ENCODE measurements at regions not wholly inside any gene's neighbourhood (a gene's known extent, or its start where the extent isn't known, plus 50 kb on each side); places are given as distances from the start of the nearest gene placed in this dataset.

DNA sequence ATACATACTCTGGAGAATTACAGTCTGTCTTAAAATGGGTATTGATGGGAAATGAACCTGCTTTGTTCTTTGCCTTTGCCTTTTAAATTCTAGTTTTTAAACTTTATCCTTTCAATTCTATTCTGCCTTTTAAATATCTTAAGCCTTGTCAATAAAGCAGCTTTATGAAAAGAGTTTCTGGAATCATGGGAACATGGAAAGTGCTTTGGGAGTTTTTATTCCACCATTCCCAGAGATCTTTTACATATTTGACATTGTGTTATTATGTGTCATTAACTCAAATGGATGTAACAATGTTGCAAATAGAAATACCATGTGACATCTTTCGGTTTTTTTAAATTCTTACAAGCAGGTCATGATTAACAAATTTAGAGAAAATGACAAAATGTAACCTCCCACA lies 555.7 kb upstream of the ANO3 start:
- ATAC-seq (no peak), DNase-seq (ENCODE audit: low spot score) (no peak)
- ChIA-PET CTCF (no interaction called here), POLR2A (no interaction called here)
- Mint-ChIP-seq H3K9me3 (no peaks in the 10 kb centered on the region), H3K27me3 (ENCODE audit: low read depth) (no peaks in the 10 kb centered on the region), H3K4me1 (peaks cover 9% of the 10 kb centered on the region), H3K4me3 (no peak overlapping the region), H3K27ac (no peak overlapping the region), H3K36me3 (no peaks in the 10 kb centered on the region)
- TF ChIP-seq, protein P1, sequence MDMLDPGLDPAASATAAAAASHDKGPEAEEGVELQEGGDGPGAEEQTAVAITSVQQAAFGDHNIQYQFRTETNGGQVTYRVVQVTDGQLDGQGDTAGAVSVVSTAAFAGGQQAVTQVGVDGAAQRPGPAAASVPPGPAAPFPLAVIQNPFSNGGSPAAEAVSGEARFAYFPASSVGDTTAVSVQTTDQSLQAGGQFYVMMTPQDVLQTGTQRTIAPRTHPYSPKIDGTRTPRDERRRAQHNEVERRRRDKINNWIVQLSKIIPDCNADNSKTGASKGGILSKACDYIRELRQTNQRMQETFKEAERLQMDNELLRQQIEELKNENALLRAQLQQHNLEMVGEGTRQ (CRISPR knock-in tag; IDR thresholded peaks at IDR 0.05) = no peak
- no peak for TF ChIP-seq RORB (CRISPR knock-in tag; IDR thresholded peaks at IDR 0.05)
- TF ChIP-seq JUN (CRISPR knock-in tag; IDR thresholded peaks at IDR 0.05) = no peak
- TF ChIP-seq, protein P2, sequence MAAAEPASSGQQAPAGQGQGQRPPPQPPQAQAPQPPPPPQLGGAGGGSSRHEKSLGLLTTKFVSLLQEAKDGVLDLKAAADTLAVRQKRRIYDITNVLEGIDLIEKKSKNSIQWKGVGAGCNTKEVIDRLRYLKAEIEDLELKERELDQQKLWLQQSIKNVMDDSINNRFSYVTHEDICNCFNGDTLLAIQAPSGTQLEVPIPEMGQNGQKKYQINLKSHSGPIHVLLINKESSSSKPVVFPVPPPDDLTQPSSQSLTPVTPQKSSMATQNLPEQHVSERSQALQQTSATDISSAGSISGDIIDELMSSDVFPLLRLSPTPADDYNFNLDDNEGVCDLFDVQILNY (CRISPR knock-in tag; IDR thresholded peaks at IDR 0.05) = no peak
- TF ChIP-seq SMAD3 (CRISPR knock-in tag; IDR thresholded peaks at IDR 0.05; ENCODE audit: borderline replicate concordance) = no peak
- TF ChIP-seq AR (CRISPR knock-in tag; IDR thresholded peaks at IDR 0.05) = no peak
- no peak for TF ChIP-seq PRRX2 (CRISPR knock-in tag; IDR thresholded peaks at IDR 0.05)
- no peak for TF ChIP-seq ZNF512 (CRISPR knock-in tag; IDR thresholded peaks at IDR 0.05; ENCODE audit: borderline replicate concordance)
- TF ChIP-seq ATF1 (CRISPR knock-in tag; IDR thresholded peaks at IDR 0.05) = no peak
- no peak for TF ChIP-seq ZNF423 (CRISPR knock-in tag; IDR thresholded peaks at IDR 0.05)
- no peak for TF ChIP-seq ZNF219 (CRISPR knock-in tag; IDR thresholded peaks at IDR 0.05; ENCODE audit: borderline replicate concordance)

GRCh38 chr11:25777343-25777742 lies 554.6 kb upstream of the ANO3 start:
- POLR2A ChIA-PET = no interaction called here
- Mint-ChIP-seq H3K27me3 (ENCODE audit: low read depth) (no peaks in the 10 kb centered on the region), H3K27ac (no peak overlapping the region), H3K4me3 (no peak overlapping the region), H3K9me3 (peaks cover 4% of the 10 kb centered on the region), H3K36me3 (no peaks in the 10 kb centered on the region), H3K4me1 (peaks cover 16% of the 10 kb centered on the region)
- CTCF ChIA-PET = no interaction called here
- ATAC-seq (no peak), DNase-seq (ENCODE audit: low spot score) (no peak)
- TF ChIP-seq ESRRA (CRISPR knock-in tag; IDR thresholded peaks at IDR 0.05; ENCODE audit: borderline replicate concordance) = no peak
- no peak for TF ChIP-seq EMX1 (CRISPR knock-in tag; IDR thresholded peaks at IDR 0.05)
- TF ChIP-seq, protein P3, sequence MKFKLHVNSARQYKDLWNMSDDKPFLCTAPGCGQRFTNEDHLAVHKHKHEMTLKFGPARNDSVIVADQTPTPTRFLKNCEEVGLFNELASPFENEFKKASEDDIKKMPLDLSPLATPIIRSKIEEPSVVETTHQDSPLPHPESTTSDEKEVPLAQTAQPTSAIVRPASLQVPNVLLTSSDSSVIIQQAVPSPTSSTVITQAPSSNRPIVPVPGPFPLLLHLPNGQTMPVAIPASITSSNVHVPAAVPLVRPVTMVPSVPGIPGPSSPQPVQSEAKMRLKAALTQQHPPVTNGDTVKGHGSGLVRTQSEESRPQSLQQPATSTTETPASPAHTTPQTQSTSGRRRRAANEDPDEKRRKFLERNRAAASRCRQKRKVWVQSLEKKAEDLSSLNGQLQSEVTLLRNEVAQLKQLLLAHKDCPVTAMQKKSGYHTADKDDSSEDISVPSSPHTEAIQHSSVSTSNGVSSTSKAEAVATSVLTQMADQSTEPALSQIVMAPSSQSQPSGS (CRISPR knock-in tag; IDR thresholded peaks at IDR 0.05; ENCODE audit: borderline replicate concordance, low read depth) = no peak
- TF ChIP-seq, protein P4, sequence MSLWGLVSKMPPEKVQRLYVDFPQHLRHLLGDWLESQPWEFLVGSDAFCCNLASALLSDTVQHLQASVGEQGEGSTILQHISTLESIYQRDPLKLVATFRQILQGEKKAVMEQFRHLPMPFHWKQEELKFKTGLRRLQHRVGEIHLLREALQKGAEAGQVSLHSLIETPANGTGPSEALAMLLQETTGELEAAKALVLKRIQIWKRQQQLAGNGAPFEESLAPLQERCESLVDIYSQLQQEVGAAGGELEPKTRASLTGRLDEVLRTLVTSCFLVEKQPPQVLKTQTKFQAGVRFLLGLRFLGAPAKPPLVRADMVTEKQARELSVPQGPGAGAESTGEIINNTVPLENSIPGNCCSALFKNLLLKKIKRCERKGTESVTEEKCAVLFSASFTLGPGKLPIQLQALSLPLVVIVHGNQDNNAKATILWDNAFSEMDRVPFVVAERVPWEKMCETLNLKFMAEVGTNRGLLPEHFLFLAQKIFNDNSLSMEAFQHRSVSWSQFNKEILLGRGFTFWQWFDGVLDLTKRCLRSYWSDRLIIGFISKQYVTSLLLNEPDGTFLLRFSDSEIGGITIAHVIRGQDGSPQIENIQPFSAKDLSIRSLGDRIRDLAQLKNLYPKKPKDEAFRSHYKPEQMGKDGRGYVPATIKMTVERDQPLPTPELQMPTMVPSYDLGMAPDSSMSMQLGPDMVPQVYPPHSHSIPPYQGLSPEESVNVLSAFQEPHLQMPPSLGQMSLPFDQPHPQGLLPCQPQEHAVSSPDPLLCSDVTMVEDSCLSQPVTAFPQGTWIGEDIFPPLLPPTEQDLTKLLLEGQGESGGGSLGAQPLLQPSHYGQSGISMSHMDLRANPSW (CRISPR knock-in tag; conservative IDR thresholded peaks at IDR 0.05; ENCODE audit: low read depth) = no peak
- TF ChIP-seq, protein P5, sequence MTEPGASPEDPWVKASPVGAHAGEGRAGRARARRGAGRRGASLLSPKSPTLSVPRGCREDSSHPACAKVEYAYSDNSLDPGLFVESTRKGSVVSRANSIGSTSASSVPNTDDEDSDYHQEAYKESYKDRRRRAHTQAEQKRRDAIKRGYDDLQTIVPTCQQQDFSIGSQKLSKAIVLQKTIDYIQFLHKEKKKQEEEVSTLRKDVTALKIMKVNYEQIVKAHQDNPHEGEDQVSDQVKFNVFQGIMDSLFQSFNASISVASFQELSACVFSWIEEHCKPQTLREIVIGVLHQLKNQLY (CRISPR knock-in tag; IDR thresholded peaks at IDR 0.05) = no peak
- no peak for TF ChIP-seq ZNF121 (CRISPR knock-in tag; IDR thresholded peaks at IDR 0.05)
- TF ChIP-seq, protein P6, sequence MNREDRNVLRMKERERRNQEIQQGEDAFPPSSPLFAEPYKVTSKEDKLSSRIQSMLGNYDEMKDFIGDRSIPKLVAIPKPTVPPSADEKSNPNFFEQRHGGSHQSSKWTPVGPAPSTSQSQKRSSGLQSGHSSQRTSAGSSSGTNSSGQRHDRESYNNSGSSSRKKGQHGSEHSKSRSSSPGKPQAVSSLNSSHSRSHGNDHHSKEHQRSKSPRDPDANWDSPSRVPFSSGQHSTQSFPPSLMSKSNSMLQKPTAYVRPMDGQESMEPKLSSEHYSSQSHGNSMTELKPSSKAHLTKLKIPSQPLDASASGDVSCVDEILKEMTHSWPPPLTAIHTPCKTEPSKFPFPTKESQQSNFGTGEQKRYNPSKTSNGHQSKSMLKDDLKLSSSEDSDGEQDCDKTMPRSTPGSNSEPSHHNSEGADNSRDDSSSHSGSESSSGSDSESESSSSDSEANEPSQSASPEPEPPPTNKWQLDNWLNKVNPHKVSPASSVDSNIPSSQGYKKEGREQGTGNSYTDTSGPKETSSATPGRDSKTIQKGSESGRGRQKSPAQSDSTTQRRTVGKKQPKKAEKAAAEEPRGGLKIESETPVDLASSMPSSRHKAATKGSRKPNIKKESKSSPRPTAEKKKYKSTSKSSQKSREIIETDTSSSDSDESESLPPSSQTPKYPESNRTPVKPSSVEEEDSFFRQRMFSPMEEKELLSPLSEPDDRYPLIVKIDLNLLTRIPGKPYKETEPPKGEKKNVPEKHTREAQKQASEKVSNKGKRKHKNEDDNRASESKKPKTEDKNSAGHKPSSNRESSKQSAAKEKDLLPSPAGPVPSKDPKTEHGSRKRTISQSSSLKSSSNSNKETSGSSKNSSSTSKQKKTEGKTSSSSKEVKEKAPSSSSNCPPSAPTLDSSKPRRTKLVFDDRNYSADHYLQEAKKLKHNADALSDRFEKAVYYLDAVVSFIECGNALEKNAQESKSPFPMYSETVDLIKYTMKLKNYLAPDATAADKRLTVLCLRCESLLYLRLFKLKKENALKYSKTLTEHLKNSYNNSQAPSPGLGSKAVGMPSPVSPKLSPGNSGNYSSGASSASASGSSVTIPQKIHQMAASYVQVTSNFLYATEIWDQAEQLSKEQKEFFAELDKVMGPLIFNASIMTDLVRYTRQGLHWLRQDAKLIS (CRISPR knock-in tag; IDR thresholded peaks at IDR 0.05; ENCODE audit: borderline replicate concordance) = no peak
- no peak for TF ChIP-seq ZNF423 (CRISPR knock-in tag; IDR thresholded peaks at IDR 0.05)
- no peak for TF ChIP-seq RELA (CRISPR knock-in tag; IDR thresholded peaks at IDR 0.05; ENCODE audit: borderline replicate concordance)
- TF ChIP-seq SP1 (CRISPR knock-in tag; conservative IDR thresholded peaks at IDR 0.05) = no peak
